ENCODE measurements at regions not wholly inside any gene's neighbourhood (a gene's known extent, or its start where the extent isn't known, plus 50 kb on each side); places are given as distances from the start of the nearest gene placed in this dataset.
"Not testable (repeated sequence)": the region's sequence is repeated elsewhere in the genome, so short reads cannot be mapped to it uniquely, and the experiment has no call there.

GRCh38 chr20:51275181-51275580, 252.3 kb upstream of the KCNG1 start:
- TF ChIP-seq POLR2A (IDR thresholded peaks at IDR 0.05; ENCODE audit: low read depth, low read length) (no peak), POLR2AphosphoS5 (IDR thresholded peaks at IDR 0.05; ENCODE audit: low read depth, low read length) (no peak)
- DNase-seq (ENCODE audit: insufficient read length, low spot score), result no peak
- no peak for FAIRE-seq

GRCh38 chr20:51272401-51272800, 249.5 kb upstream of the KCNG1 start:
- TF ChIP-seq POLR2A (IDR thresholded peaks at IDR 0.05; ENCODE audit: low read depth, low read length) (no peak), POLR2AphosphoS5 (IDR thresholded peaks at IDR 0.05; ENCODE audit: low read depth, low read length) (no peak), SPI1 (IDR thresholded peaks at IDR 0.05; ENCODE audit: low read depth, low read length) (no peak), PAX5 (IDR thresholded peaks at IDR 0.05; ENCODE audit: insufficient read depth, low read length, severe bottlenecking) (no peak)
- DNase-seq (ENCODE audit: insufficient read length, low spot score), result no peak
- no peak for FAIRE-seq

- FAIRE-seq (no peak), DNase-seq (ENCODE audit: insufficient read length, low spot score) (no peak)
Observed at GRCh38 chr20:51271931-51272330, 249.0 kb upstream of the KCNG1 start.

GRCh38 chr20:51271289-51271688, 248.4 kb upstream of the KCNG1 start:
- FAIRE-seq; DNase-seq (ENCODE audit: insufficient read length, low spot score): not testable (repeated sequence)

More at GRCh38 chr20:51271931-51272330, 249.0 kb upstream of the KCNG1 start:
- TF ChIP-seq TAF1 (IDR thresholded peaks at IDR 0.05; ENCODE audit: low read depth, low read length), result no peak
- no peak for TF ChIP-seq POU2F2 (IDR thresholded peaks at IDR 0.05; ENCODE audit: low read depth, low read length)
- no peak for TF ChIP-seq POLR2A (IDR thresholded peaks at IDR 0.05; ENCODE audit: low read depth, low read length)
- no peak for TF ChIP-seq PAX5 (IDR thresholded peaks at IDR 0.05; ENCODE audit: insufficient read depth, low read length, severe bottlenecking)
- TF ChIP-seq POLR2AphosphoS5 (IDR thresholded peaks at IDR 0.05; ENCODE audit: low read depth, low read length), result no peak
- TF ChIP-seq SPI1 (IDR thresholded peaks at IDR 0.05; ENCODE audit: low read depth, low read length), result no peak

- no peak for DNase-seq (ENCODE audit: insufficient read length, low spot score)
- FAIRE-seq, result no peak
- TF ChIP-seq POU2F2 (IDR thresholded peaks at IDR 0.05; ENCODE audit: low read depth, low read length) (no peak), SPI1 (IDR thresholded peaks at IDR 0.05; ENCODE audit: low read depth, low read length) (no peak), POLR2A (IDR thresholded peaks at IDR 0.05; ENCODE audit: low read depth, low read length) (no peak), TAF1 (IDR thresholded peaks at IDR 0.05; ENCODE audit: low read depth, low read length) (no peak), PAX5 (IDR thresholded peaks at IDR 0.05; ENCODE audit: insufficient read depth, low read length, severe bottlenecking) (no peak), POLR2AphosphoS5 (IDR thresholded peaks at IDR 0.05; ENCODE audit: low read depth, low read length) (no peak)
Observed at GRCh38 chr20:51269671-51270070, 246.8 kb upstream of the KCNG1 start.

GRCh38 chr20:51267679-51268078, 244.8 kb upstream of the KCNG1 start:
- FAIRE-seq (no peak), DNase-seq (ENCODE audit: insufficient read length, low spot score) (no peak)
- TF ChIP-seq POU2F2 (IDR thresholded peaks at IDR 0.05; ENCODE audit: low read depth, low read length) (no peak), POLR2A (IDR thresholded peaks at IDR 0.05; ENCODE audit: low read depth, low read length) (no peak), SPI1 (IDR thresholded peaks at IDR 0.05; ENCODE audit: low read depth, low read length) (no peak)

- DNase-seq (ENCODE audit: insufficient read length, low spot score), result no peak
- FAIRE-seq, result no peak
- TF ChIP-seq SPI1 (IDR thresholded peaks at IDR 0.05; ENCODE audit: low read depth, low read length), result no peak
- no peak for TF ChIP-seq PAX5 (IDR thresholded peaks at IDR 0.05; ENCODE audit: insufficient read depth, low read length, severe bottlenecking)
- no peak for TF ChIP-seq POLR2AphosphoS5 (IDR thresholded peaks at IDR 0.05; ENCODE audit: low read depth, low read length)
- TF ChIP-seq TAF1 (IDR thresholded peaks at IDR 0.05; ENCODE audit: low read depth, low read length), result no peak
- no peak for TF ChIP-seq POU2F2 (IDR thresholded peaks at IDR 0.05; ENCODE audit: low read depth, low read length)
- no peak for TF ChIP-seq POLR2A (IDR thresholded peaks at IDR 0.05; ENCODE audit: low read depth, low read length)
Observed at GRCh38 chr20:51266353-51266752, 243.4 kb upstream of the KCNG1 start.

- FAIRE-seq, result no peak
Observed at GRCh38 chr20:51265361-51265760, 242.5 kb upstream of the KCNG1 start.

GRCh38 chr20:51262240-51262639, 239.3 kb upstream of the KCNG1 start:
- TF ChIP-seq POLR2A (IDR thresholded peaks at IDR 0.05; ENCODE audit: low read depth, low read length), result no peak
- no peak for TF ChIP-seq POLR2AphosphoS5 (IDR thresholded peaks at IDR 0.05; ENCODE audit: low read depth, low read length)
- TF ChIP-seq TAF1 (IDR thresholded peaks at IDR 0.05; ENCODE audit: low read depth, low read length), result no peak
- TF ChIP-seq PAX5 (IDR thresholded peaks at IDR 0.05; ENCODE audit: insufficient read depth, low read length, severe bottlenecking), result no peak
- no peak for TF ChIP-seq SPI1 (IDR thresholded peaks at IDR 0.05; ENCODE audit: low read depth, low read length)
- no peak for FAIRE-seq
- DNase-seq (ENCODE audit: insufficient read length, low spot score), result no peak

More at GRCh38 chr20:51265361-51265760, 242.5 kb upstream of the KCNG1 start:
- TF ChIP-seq PAX5 (IDR thresholded peaks at IDR 0.05; ENCODE audit: insufficient read depth, low read length, severe bottlenecking), result no peak
- no peak for TF ChIP-seq TAF1 (IDR thresholded peaks at IDR 0.05; ENCODE audit: low read depth, low read length)
- no peak for TF ChIP-seq POLR2A (IDR thresholded peaks at IDR 0.05; ENCODE audit: low read depth, low read length)
- no peak for TF ChIP-seq POU2F2 (IDR thresholded peaks at IDR 0.05; ENCODE audit: low read depth, low read length)
- TF ChIP-seq POLR2AphosphoS5 (IDR thresholded peaks at IDR 0.05; ENCODE audit: low read depth, low read length), result no peak
- TF ChIP-seq SPI1 (IDR thresholded peaks at IDR 0.05; ENCODE audit: low read depth, low read length), result no peak
- no peak for DNase-seq (ENCODE audit: insufficient read length, low spot score)

GRCh38 chr20:51259455-51259854, 236.5 kb upstream of the KCNG1 start:
- no peak for DNase-seq (ENCODE audit: insufficient read length, low spot score)
- no peak for FAIRE-seq
- TF ChIP-seq POU2F2 (IDR thresholded peaks at IDR 0.05; ENCODE audit: low read depth, low read length), result no peak
- no peak for TF ChIP-seq POLR2AphosphoS5 (IDR thresholded peaks at IDR 0.05; ENCODE audit: low read depth, low read length)
- TF ChIP-seq TAF1 (IDR thresholded peaks at IDR 0.05; ENCODE audit: low read depth, low read length), result no peak
- TF ChIP-seq SPI1 (IDR thresholded peaks at IDR 0.05; ENCODE audit: low read depth, low read length), result no peak
- TF ChIP-seq PAX5 (IDR thresholded peaks at IDR 0.05; ENCODE audit: insufficient read depth, low read length, severe bottlenecking), result no peak
- TF ChIP-seq POLR2A (IDR thresholded peaks at IDR 0.05; ENCODE audit: low read depth, low read length), result no peak
